ENCODE measurements at regions not wholly inside any gene's neighbourhood (a gene's known extent, or its start where the extent isn't known, plus 50 kb on each side); places are given as distances from the start of the nearest gene placed in this dataset.
"Not testable (repeated sequence)": the region's sequence is repeated elsewhere in the genome, so short reads cannot be mapped to it uniquely, and the experiment has no call there.

DNA sequence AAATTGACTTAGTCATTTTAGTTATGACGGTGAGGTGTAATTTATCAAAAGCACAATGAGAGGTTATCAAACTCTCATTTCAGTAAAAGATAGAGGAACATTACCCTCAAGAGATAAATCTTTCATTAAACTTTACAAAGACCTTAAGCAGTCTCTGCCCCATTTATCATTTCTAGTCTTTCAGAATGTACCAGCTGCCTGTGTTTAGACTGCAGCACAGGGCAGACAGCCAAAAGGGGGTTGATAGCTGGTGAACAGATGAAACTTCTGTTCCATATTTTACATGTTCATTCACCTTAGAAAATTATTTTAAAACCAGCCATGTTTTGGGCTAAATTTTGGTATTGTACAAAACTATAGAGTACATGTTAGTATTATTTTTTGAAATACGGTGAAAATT, 514.6 kb upstream of the CNTN3 start:
- no peak for DNase-seq

GRCh38 chr3:75136100-75136897, 521.8 kb upstream of the CNTN3 start:
- no peak for DNase-seq

- DNase-seq: no peak
These were observed 523.9 kb upstream of the CNTN3 start for GRCh38 chr3:75138345-75138744.

GRCh38 chr3:75140904-75141615, 523.1 kb upstream of the FRG2C start:
- no peak for DNase-seq

GRCh38 chr3:75144406-75144805, 519.7 kb upstream of the FRG2C start:
- no peak for DNase-seq

DNA sequence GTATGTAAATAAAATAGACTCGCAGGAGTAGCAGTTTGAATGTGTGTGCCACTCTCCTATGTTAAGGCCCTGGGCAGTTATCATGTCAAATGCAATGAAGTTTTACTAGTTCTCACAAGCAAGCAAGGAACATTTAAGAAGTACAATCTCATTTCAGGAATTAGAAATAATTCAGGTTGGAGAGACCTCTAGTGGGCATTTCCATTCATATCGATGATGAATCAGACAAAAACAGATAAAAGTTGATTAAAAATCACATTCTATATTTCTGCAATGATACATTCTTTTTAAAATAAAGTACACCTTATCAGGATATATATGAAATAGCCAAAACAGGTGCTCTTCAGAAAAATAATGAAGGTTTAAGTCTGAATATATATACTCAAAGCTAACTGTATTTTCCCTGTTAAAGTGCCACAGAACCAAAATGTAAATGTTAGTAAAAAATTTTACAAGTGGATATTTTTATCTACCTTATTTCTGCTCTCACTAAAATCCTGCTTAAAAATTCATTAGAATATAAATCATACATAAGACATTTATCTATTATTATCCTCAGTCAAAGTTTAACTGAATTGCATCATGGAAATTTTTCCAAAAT, 492.4 kb upstream of the FRG2C start:
- peak; percentile 8 for DNase-seq

DNA sequence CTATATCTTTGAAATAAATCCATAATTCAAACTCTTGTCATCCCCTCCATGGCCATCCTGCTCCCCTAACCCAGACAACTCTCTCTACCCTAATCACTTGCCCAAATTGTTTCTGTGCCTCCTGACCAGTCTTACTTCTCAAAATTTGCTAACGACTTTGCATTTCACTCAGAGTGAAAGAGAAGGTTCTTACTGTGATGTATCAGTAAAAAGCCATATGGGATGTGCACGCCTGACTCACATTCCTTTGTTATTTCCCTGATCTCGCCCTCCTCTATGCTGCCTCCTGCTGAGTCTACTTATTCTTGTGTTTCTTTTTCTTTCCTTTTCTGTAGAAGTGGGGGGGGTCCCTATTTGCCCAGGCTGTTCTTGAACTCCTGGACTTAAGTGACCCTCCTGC, 487.2 kb upstream of the FRG2C start:
- peak; percentile 1 for DNase-seq

DNA sequence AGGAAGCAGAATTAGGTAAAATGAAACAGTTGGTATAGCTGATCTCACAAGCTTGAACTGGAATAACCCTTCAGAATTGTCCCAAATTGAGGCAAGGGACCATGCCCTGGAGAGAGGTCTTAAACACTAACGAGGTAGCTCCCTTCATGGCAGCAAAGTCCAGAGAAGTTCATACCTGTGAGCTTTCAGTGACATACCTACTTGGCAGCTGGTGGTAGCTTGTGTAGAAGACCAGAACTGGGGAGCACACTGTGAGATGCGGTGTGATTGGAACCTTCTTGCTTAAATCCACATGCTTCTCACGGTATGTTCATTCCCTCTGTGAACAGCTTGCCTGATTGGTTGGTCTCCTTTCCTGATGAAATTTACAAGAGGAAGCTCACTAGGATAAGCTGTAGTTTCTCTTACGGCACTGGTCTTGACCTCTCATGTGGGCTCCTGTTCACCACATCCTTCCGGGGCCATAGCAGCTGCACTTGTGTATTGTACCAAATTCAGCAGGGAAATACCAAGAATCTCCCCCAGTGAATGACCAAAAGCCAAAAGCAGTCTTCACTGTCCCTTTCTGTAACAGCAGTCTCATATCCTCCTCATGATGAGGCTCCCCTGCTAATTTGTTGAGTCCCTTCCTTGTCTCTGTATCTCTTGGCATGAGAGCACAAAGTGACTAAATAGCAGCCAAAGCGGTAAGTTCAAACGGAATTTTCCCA, 483.7 kb upstream of the FRG2C start:
- DNase-seq: no peak

GRCh38 chr3:75180945-75181298, 483.2 kb upstream of the FRG2C start:
- peak; percentile 14 for DNase-seq

- no peak for DNase-seq
These were observed 475.2 kb upstream of the FRG2C start for GRCh38 chr3:75188962-75189361.

DNA sequence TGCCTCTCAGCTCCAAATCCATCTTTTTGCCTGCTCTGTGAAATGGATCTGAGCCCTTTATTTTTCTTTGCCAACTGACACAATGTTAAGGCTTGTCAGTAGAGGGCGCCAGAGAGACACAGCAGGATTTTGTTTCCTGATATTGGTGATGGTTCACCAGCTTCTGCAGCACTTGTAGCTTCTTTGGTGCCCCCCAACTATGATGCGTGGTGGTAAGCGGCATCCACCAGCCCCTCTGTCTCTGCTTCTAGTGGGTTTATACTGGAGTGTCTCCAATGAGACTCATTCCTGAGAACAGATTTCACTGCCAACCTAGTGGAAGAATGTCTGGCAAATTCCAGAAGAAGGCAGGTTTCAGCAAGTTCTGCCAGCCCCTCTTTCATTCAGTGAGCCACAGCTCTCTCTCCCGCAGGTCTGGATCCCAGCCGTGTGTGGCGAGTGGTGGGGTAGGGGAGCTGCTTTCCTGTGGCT, 471.9 kb upstream of the FRG2C start:
- peak; percentile 32 for DNase-seq

GRCh38 chr3:75193797-75194196, 470.3 kb upstream of the FRG2C start:
- DNase-seq: no peak

DNA sequence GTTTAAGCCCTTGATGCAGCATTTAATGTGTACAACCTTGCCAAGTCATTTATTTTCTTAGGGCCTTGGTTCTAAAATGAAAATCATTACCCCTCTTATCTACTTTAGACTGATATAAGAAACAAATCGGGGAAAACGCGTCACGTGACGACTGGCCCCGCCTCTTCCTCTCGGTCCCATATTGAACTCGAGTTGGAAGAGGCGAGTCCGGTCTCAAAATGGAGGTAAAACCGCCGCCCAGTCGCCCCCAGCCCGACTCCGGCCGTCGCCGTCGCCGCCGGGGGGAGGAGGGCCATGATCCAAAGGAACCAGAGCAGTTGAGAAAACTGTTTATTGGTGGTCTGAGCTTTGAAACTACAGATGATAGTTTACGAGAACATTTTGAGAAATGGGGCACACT, 449.8 kb upstream of the FRG2C start:
- not testable (repeated sequence) for DNase-seq

GRCh38 chr3:75218577-75218976, 445.6 kb upstream of the FRG2C start:
- DNase-seq: no peak

DNA sequence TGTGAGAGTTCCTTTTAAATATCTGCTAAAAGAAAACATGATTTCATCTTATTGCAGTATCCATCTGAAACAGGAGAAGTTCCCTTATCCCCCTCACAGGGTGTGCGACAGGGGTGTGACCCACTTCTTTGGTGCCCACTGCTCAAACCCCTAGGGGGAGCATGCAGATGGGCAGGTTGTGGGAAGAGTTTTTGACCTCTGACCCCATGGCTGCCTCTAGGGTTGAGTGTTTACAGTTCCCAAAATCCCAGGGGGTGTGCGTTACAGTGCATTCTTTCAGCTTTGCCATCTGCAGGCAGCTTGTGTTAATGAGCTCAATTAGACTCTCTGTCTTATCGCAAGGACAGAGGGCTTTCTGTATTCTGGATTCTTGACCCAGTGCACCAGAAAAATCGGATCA, 443.2 kb upstream of the FRG2C start:
- DNase-seq: no peak

DNA sequence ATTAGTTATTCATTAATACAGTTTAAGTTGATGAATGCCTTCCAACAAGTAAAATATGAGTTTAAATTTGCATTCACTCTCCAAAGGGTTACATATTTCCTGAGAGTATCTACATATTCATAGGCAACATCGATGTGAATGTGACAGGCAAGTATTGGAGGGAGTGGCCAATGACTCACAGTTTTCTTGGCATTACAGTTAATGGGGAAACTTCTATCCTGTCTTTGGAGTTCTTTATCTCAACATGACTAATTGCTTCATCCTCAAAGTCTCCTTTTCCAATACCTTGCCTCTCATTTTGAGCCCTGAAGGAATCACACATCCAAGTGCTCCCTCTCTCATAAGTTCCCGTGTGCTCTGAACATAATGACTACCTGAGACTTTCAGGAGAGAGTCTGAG, 439.7 kb upstream of the FRG2C start:
- no peak for DNase-seq

- DNase-seq: no peak
These were observed 431.9 kb upstream of the FRG2C start for GRCh38 chr3:75232216-75232615.

DNA sequence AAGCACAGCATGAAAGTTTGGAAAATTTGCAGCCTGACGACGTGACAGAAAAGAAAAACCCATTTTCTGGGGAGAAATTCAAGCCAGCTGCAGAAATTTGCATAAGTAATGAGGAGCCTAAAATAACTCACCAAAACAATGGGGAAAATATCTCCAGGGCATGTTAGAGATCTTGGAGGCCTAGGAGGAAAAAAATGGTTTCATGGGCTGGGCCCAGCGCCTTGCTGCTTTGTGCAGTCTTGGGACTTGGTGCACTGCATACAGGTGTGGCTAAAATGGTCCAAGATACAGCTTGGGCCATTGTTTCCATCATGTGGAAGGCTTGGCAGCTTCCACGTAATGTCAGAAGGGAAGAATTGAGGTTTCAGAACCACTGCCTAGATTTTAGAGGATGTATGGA, 428.5 kb upstream of the FRG2C start:
- DNase-seq: no peak

DNA sequence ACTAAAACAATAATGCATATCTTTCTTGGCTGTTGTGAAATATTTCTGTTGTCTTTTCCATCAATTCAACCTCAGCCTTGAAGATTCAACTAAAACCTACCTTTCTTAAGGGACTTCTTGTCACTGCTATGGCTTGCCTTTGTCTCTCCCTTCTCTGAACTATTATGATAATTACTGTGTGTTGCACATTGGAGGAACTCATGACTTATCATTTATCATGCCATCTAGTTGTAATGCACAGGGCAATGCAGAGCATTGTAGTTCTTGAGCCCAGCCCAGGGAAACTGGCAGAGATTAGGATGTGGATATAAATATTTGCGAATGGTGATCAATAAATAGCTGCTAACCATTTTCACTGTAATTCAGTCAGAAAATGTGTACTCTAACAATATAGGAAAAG, 427.1 kb upstream of the FRG2C start:
- DNase-seq: no peak

GRCh38 chr3:75237477-75237876, 426.7 kb upstream of the FRG2C start:
- no peak for DNase-seq

- DNase-seq: not testable (repeated sequence)
These were observed 422.7 kb upstream of the FRG2C start for GRCh38 chr3:75241226-75241962.

GRCh38 chr3:75242012-75242735, 422.0 kb upstream of the FRG2C start:
- no peak for DNase-seq

Measured in fibroblast of skin of right quadriceps (primary cell).